HG03354 (cell line): ENCODE measurements at regions not wholly inside any gene's neighbourhood (a gene's known extent, or its start where the extent isn't known, plus 50 kb on each side); places are given as distances from the start of the nearest gene placed in this dataset.

Experiments
- ATAC-seq: cut with Tn5 transposase; IDR thresholded peaks from one replicate; pipeline ENCODE4 v1.9.1; 2021; ENCODE audit warnings: mild to moderate bottlenecking; ENCODE audit not compliant: unreplicated experiment, poor library complexity, severe bottlenecking

- no peak for ATAC-seq
Observed at GRCh38 chr18:55166260-55166598, 207.0 kb upstream of the CCDC68 start.

- ATAC-seq, result no peak
Observed at GRCh38 chr18:55163550-55163949, 204.3 kb upstream of the CCDC68 start.

GRCh38 chr18:55161916-55162315 lies 202.7 kb upstream of the CCDC68 start:
- ATAC-seq, result no peak

GRCh38 chr18:55159027-55159426 lies 199.8 kb upstream of the CCDC68 start:
- no peak for ATAC-seq

GRCh38 chr18:55158570-55158969 lies 199.3 kb upstream of the CCDC68 start:
- no peak for ATAC-seq

- ATAC-seq, result no peak
Observed at GRCh38 chr18:55153346-55153745, 194.1 kb upstream of the CCDC68 start.

- ATAC-seq, result no peak
Observed at GRCh38 chr18:55152801-55153200, 193.5 kb upstream of the CCDC68 start.

- ATAC-seq, result no peak
Observed at GRCh38 chr18:55149994-55150393, 190.7 kb upstream of the CCDC68 start.

- ATAC-seq, result no peak
Observed at GRCh38 chr18:55147791-55148190, 188.5 kb upstream of the CCDC68 start.

GRCh38 chr18:55144193-55144930 lies 185.1 kb upstream of the CCDC68 start:
- no peak for ATAC-seq

GRCh38 chr18:55142410-55142809 lies 183.1 kb upstream of the CCDC68 start:
- ATAC-seq, result no peak

- no peak for ATAC-seq
Observed at GRCh38 chr18:55141318-55141717, 182.1 kb upstream of the CCDC68 start.

GRCh38 chr18:55139836-55140235 lies 180.6 kb upstream of the CCDC68 start:
- ATAC-seq, result no peak

- no peak for ATAC-seq
Observed at GRCh38 chr18:55139307-55139706, 180.0 kb upstream of the CCDC68 start.

GRCh38 chr18:55138401-55138800 lies 179.1 kb upstream of the CCDC68 start:
- no peak for ATAC-seq

GRCh38 chr18:55137602-55138001 lies 178.3 kb upstream of the CCDC68 start:
- no peak for ATAC-seq

- ATAC-seq, result no peak
Observed at GRCh38 chr18:55136864-55137263, 177.6 kb upstream of the CCDC68 start.

- no peak for ATAC-seq
Observed at GRCh38 chr18:55136258-55136657, 177.0 kb upstream of the CCDC68 start.

GRCh38 chr18:55133378-55133777 lies 174.1 kb upstream of the CCDC68 start:
- no peak for ATAC-seq

GRCh38 chr18:55128437-55128836 lies 169.2 kb upstream of the CCDC68 start:
- ATAC-seq, result no peak

GRCh38 chr18:55124078-55124763 lies 165.0 kb upstream of the CCDC68 start:
- no peak for ATAC-seq

- no peak for ATAC-seq
Observed at GRCh38 chr18:55123361-55123760, 164.1 kb upstream of the CCDC68 start.
